ENCODE measurements at regions not wholly inside any gene's neighbourhood (a gene's known extent, or its start where the extent isn't known, plus 50 kb on each side); places are given as distances from the start of the nearest gene placed in this dataset.
A peak's percentile ranks its signal among the peaks of the same experiment; 100 is the strongest.

DNA sequence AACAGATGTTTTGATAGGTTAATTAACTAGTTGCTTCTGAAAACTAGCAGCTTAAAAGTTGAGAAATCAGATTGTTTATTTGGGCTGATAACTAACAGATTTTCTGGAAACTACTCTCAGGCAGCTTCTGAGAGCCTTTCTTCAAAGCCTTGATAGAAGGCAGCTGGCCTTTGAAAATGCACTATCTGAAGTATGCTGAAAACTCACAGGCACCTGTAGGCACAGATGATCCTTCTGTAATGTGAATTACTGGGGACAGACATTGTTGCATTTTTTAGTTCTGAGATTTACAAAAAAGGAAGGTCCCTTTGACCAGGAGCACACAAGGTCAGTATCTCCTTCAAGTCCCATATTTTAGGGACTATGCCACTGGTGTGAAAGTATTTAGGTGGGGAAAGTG, 460.8 kb upstream of the CNTN5 start:
- no peak overlapping the region for H3K4me3 ChIP-seq (ENCODE audit: low read depth, low read length)
- no peak for DNase-seq (ENCODE audit: low read depth in 4 of 6, low spot score in 6 of 6)

DNA sequence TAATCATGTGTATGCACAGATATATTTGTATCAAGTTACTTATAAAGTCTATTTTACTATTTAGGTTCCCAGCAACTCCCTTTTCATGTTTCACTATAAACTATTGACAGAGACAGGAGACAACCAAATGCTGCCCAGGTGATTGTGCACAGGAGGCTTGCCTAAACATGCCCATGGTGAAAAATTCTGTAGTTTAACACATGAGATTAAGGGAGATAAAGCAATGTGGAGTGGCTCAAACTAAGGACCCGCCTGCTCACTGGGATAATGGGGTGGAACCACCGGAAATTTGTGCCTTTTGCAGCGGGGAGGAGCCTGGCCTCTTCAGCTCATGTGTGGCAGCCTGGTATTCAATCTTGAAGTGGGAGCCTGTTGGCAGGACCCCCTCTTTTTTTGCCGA, 459.5 kb upstream of the CNTN5 start:
- WGBS (ENCODE audit: insufficient coverage) = 82% methylated on average over 4 of the region's 4 CpGs
- no peak overlapping the region for H3K27ac ChIP-seq (ENCODE audit: low read depth, low read length)
- no peaks in the 10 kb centered on the region for H3K4me1 ChIP-seq (ENCODE audit: control insufficient read depth, insufficient read depth, low read length)

More for the DNA sequence above, 460.8 kb upstream of the CNTN5 start:
- H3K4me1 ChIP-seq (ENCODE audit: control insufficient read depth, insufficient read depth, low read length) = no peaks in the 10 kb centered on the region
- no peaks in the 10 kb centered on the region for H3K36me3 ChIP-seq (ENCODE audit: control insufficient read depth, insufficient read depth, low read length)
- H3K27ac ChIP-seq (ENCODE audit: low read depth, low read length) = no peak overlapping the region
- no peaks in the 10 kb centered on the region for H3K9me3 ChIP-seq (ENCODE audit: control insufficient read depth, insufficient read depth, low read length)
- H3K27me3 ChIP-seq (ENCODE audit: control insufficient read depth, insufficient read depth, low read length) = no peaks in the 10 kb centered on the region

DNA sequence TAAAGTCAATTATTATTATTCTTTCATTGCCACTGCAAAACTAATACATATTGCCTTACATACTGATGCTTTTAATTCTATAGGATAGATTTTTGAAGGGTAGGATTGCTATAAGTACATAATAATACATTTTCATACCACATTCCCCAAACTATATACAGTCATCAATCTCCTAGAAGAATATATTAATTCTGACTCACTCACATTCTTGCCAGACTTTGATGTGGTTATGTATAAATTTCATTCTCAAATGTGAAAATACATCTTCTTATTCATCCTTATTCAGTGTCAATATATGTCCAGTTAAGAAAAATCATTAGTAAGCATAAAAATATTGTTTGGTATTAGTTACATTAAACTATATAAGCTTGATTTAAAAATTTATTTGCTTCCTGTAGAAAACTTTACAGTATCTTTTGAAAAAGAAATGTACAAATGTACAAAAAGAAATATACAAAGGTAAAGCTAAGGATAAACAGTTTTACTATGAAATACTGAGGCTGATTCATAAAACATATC, 458.8 kb upstream of the CNTN5 start:
- Histone ChIP-seq H3K4me1 (ENCODE audit: control insufficient read depth, insufficient read depth, low read length) (no peaks in the 10 kb centered on the region), H3K4me3 (ENCODE audit: low read depth, low read length) (no peak overlapping the region), H3K9me3 (ENCODE audit: control insufficient read depth, insufficient read depth, low read length) (no peaks in the 10 kb centered on the region), H3K27me3 (ENCODE audit: control insufficient read depth, insufficient read depth, low read length) (no peaks in the 10 kb centered on the region), H3K27ac (ENCODE audit: low read depth, low read length) (no peak overlapping the region), H3K36me3 (ENCODE audit: control insufficient read depth, insufficient read depth, low read length) (no peaks in the 10 kb centered on the region)
- no peak for DNase-seq (ENCODE audit: low read depth in 4 of 6, low spot score in 6 of 6)

More for the DNA sequence above, 459.5 kb upstream of the CNTN5 start:
- Histone ChIP-seq H3K27me3 (ENCODE audit: control insufficient read depth, insufficient read depth, low read length) (no peaks in the 10 kb centered on the region), H3K36me3 (ENCODE audit: control insufficient read depth, insufficient read depth, low read length) (no peaks in the 10 kb centered on the region), H3K9me3 (ENCODE audit: control insufficient read depth, insufficient read depth, low read length) (no peaks in the 10 kb centered on the region), H3K4me3 (ENCODE audit: low read depth, low read length) (no peak overlapping the region)
- DNase-seq (ENCODE audit: low read depth in 4 of 6, low spot score in 6 of 6) = no peak

DNA sequence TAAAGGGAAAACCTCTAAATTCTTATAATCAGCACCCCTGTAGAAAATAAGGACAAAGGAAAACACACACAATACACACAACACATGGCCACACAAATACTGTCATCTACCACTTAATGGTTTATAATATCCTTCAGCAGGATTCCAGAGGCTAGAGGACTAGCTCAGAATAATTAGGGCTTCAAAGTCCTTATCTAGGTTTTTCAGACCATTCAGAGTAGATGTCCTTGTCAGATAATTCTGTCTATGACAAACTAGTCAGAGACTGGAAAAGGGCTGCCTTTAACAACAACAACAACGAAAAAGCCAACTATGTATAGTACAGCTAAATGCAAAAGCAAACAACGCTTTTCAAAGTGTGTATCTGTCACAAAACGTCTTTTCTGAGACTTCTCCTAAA, 456.5 kb upstream of the CNTN5 start:
- Histone ChIP-seq H3K27ac (ENCODE audit: low read depth, low read length) (no peak overlapping the region), H3K27me3 (ENCODE audit: control insufficient read depth, insufficient read depth, low read length) (no peaks in the 10 kb centered on the region), H3K9me3 (ENCODE audit: control insufficient read depth, insufficient read depth, low read length) (no peaks in the 10 kb centered on the region), H3K4me1 (ENCODE audit: control insufficient read depth, insufficient read depth, low read length) (no peaks in the 10 kb centered on the region), H3K4me3 (ENCODE audit: low read depth, low read length) (no peak overlapping the region), H3K36me3 (ENCODE audit: control insufficient read depth, insufficient read depth, low read length) (no peaks in the 10 kb centered on the region)
- no peak for DNase-seq (ENCODE audit: low read depth in 4 of 6, low spot score in 6 of 6)
- 68% methylated on average over 2 of the region's 3 CpGs for WGBS (ENCODE audit: insufficient coverage)

DNA sequence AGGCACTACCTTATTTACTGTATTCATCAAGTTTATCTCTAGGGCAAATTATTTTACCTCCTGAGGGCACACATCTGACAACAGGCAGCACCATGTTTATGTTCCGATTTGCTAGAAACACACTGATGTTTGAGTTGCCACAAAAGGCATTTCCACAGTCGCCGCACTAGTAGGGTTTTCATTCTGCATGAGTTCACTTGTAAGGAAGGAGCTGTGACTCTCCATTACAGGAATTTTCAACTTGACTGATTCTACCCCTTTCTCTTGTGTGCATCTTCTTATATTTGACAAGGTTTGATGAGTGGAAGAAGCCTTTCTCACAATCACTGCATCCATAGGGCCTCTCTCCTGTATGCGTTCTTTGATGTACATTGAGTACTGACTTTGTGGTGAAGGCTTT, 455.9 kb upstream of the CNTN5 start:
- DNase-seq (ENCODE audit: low read depth in 4 of 6, low spot score in 6 of 6) = no peak
- no peak overlapping the region for H3K27ac ChIP-seq (ENCODE audit: low read depth, low read length)
- no CpG with 5 or more reads among the region's 4 CpGs for WGBS (ENCODE audit: insufficient coverage)
- H3K4me1 ChIP-seq (ENCODE audit: control insufficient read depth, insufficient read depth, low read length) = no peaks in the 10 kb centered on the region
- H3K4me3 ChIP-seq (ENCODE audit: low read depth, low read length) = no peak overlapping the region
- H3K27me3 ChIP-seq (ENCODE audit: control insufficient read depth, insufficient read depth, low read length) = no peaks in the 10 kb centered on the region
- no peaks in the 10 kb centered on the region for H3K9me3 ChIP-seq (ENCODE audit: control insufficient read depth, insufficient read depth, low read length)
- H3K36me3 ChIP-seq (ENCODE audit: control insufficient read depth, insufficient read depth, low read length) = no peaks in the 10 kb centered on the region

DNA sequence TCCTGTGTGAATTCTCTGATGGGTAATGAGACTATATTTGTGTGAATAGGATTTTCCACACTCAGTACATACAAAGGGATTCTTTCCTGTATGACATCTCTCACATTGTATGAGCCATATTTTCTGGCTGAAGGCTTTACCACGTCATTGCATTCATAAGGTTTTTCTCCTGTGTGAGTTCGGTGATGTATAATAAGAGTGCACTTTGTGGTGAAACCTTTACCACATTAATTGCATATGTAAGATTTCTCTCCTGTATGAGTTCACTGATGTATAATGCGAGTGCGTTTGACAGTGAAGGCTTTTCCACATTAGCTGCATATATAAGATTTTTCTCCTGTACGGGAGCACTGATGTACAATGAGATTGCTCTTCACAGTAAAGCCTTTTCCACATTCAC, 455.4 kb upstream of the CNTN5 start:
- Histone ChIP-seq H3K9me3 (ENCODE audit: control insufficient read depth, insufficient read depth, low read length) (no peaks in the 10 kb centered on the region), H3K36me3 (ENCODE audit: control insufficient read depth, insufficient read depth, low read length) (no peaks in the 10 kb centered on the region), H3K27ac (ENCODE audit: low read depth, low read length) (no peak overlapping the region), H3K27me3 (ENCODE audit: control insufficient read depth, insufficient read depth, low read length) (no peaks in the 10 kb centered on the region), H3K4me1 (ENCODE audit: control insufficient read depth, insufficient read depth, low read length) (no peaks in the 10 kb centered on the region), H3K4me3 (ENCODE audit: low read depth, low read length) (no peak overlapping the region)
- no CpG with 5 or more reads among the region's 5 CpGs for WGBS (ENCODE audit: insufficient coverage)
- no peak for DNase-seq (ENCODE audit: low read depth in 4 of 6, low spot score in 6 of 6)

DNA sequence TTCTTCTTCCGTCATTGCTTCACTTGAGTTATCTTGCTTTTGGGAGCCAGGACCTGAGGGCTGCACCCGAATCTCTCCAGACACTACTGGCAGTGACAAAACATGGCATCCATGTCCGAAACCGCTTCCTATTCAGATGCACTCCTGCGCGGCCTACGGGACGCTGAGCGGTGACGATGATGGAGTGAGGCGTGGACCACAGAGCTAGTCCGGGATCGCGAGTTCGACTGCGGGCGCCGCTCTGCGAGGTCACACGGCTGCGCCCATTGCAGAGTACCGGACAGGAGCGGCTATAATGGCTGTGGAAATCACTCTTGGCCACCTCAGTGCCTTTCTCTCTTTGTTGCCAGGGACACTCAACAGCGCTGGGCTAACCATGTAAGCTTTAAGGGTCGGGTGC, 453.8 kb upstream of the CNTN5 start:
- Histone ChIP-seq H3K9me3 (ENCODE audit: control insufficient read depth, insufficient read depth, low read length) (no peaks in the 10 kb centered on the region), H3K27ac (ENCODE audit: low read depth, low read length) (no peak overlapping the region), H3K27me3 (ENCODE audit: control insufficient read depth, insufficient read depth, low read length) (no peaks in the 10 kb centered on the region), H3K4me3 (ENCODE audit: low read depth, low read length) (no peak overlapping the region), H3K4me1 (ENCODE audit: control insufficient read depth, insufficient read depth, low read length) (no peaks in the 10 kb centered on the region), H3K36me3 (ENCODE audit: control insufficient read depth, insufficient read depth, low read length) (no peaks in the 10 kb centered on the region)
- WGBS (ENCODE audit: insufficient coverage) = 97% methylated on average over 25 of the region's 25 CpGs
- no peak for DNase-seq (ENCODE audit: low read depth in 4 of 6, low spot score in 6 of 6)

DNA sequence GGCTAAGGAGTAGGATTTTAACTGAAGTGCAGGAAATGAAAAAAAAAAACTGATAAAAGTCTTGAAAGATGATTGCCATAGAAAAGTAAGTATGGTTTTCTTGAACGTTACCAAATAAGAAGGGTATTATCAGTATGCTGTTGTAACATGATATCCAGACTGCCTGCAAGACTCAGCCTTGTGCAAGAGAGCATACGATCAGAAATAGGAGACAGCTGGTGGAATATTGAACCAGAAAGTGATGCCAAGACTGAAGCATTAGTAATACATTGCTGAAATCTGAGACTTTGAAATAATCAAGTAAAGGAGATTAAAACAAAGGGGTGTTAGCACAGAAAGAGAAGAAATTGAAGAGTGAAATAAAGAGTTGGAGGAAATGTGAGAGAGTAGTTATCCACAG, 452.7 kb upstream of the CNTN5 start:
- no peak overlapping the region for H3K27ac ChIP-seq (ENCODE audit: low read depth, low read length)
- no peaks in the 10 kb centered on the region for H3K36me3 ChIP-seq (ENCODE audit: control insufficient read depth, insufficient read depth, low read length)
- no peaks in the 10 kb centered on the region for H3K27me3 ChIP-seq (ENCODE audit: control insufficient read depth, insufficient read depth, low read length)
- H3K4me1 ChIP-seq (ENCODE audit: control insufficient read depth, insufficient read depth, low read length) = no peaks in the 10 kb centered on the region
- no peak overlapping the region for H3K4me3 ChIP-seq (ENCODE audit: low read depth, low read length)
- peak in 2 of 6 donors; percentile 38 to 69 for DNase-seq (ENCODE audit: low read depth in 4 of 6, low spot score in 6 of 6)
- no peaks in the 10 kb centered on the region for H3K9me3 ChIP-seq (ENCODE audit: control insufficient read depth, insufficient read depth, low read length)
- 63% methylated on average over 2 of the region's 2 CpGs for WGBS (ENCODE audit: insufficient coverage)

DNA sequence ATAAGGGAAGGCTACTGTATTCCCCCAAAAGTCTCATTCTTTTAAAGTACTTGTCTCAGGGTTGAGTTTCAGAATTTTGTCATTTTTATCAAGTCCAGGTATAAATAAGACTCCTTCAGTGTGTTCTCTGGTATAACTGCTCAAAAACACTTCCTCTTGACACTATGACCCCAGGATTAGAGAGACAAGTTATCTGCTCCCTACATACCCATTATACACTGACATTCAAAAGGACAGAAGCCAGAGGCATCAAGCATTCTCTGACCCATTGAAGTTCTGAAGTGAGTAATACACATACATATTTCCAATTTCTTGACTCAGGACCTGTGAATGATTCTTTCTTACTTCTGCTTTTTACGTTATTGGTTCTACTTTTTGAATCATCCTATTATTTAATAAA, 447.8 kb upstream of the CNTN5 start:
- no peaks in the 10 kb centered on the region for H3K4me1 ChIP-seq (ENCODE audit: control insufficient read depth, insufficient read depth, low read length)
- no peak overlapping the region for H3K27ac ChIP-seq (ENCODE audit: low read depth, low read length)
- WGBS (ENCODE audit: insufficient coverage) = no CpG with 5 or more reads among the region's 1 CpG
- H3K9me3 ChIP-seq (ENCODE audit: control insufficient read depth, insufficient read depth, low read length) = no peaks in the 10 kb centered on the region
- no peak overlapping the region for H3K4me3 ChIP-seq (ENCODE audit: low read depth, low read length)
- no peaks in the 10 kb centered on the region for H3K27me3 ChIP-seq (ENCODE audit: control insufficient read depth, insufficient read depth, low read length)
- H3K36me3 ChIP-seq (ENCODE audit: control insufficient read depth, insufficient read depth, low read length) = no peaks in the 10 kb centered on the region
- DNase-seq (ENCODE audit: low read depth in 4 of 6, low spot score in 6 of 6) = no peak

DNA sequence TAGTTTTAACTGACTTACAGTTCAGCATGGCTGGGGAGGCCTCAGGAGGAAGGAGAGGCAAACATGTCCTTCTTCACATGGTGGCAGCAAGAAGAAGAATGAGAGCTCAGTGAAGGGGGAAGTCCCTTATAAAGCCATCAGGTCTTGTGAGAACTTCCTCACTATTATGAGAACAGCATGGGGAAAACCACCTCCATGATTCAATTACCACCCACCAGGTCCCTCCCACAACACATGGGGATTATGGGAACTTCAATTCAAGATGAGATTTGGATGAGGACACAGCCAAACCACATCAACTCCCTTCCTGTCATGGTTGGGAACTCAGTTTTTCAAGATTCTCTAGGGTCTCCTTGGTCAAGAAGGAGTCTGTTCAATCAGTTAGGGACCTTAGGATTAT, 432.9 kb upstream of the CNTN5 start:
- no peaks in the 10 kb centered on the region for H3K36me3 ChIP-seq (ENCODE audit: control insufficient read depth, insufficient read depth, low read length)
- no peaks in the 10 kb centered on the region for H3K27me3 ChIP-seq (ENCODE audit: control insufficient read depth, insufficient read depth, low read length)
- no peaks in the 10 kb centered on the region for H3K4me1 ChIP-seq (ENCODE audit: control insufficient read depth, insufficient read depth, low read length)
- H3K4me3 ChIP-seq (ENCODE audit: low read depth, low read length) = no peak overlapping the region
- H3K9me3 ChIP-seq (ENCODE audit: control insufficient read depth, insufficient read depth, low read length) = peaks cover 1% of the 10 kb centered on the region
- no peak for DNase-seq (ENCODE audit: low read depth in 4 of 6, low spot score in 6 of 6)
- H3K27ac ChIP-seq (ENCODE audit: low read depth, low read length) = no peak overlapping the region

Data from spinal cord (tissue), 9 donors.